Activated CD8-positive, alpha-beta memory T cell treated with anti-CD3 and anti-CD28 coated beads, Interleukin-2, amount 50 U/mL, for 4 hours (primary cell): ENCODE measurements at regions not wholly inside any gene's neighbourhood (a gene's known extent, or its start where the extent isn't known, plus 50 kb on each side); places are given as distances from the start of the nearest gene placed in this dataset.

ENCODE experiments used
- DNase-seq: peaks from one replicate; pipeline ENCODE4 v3.0.0-alpha.2; 2020

DNA sequence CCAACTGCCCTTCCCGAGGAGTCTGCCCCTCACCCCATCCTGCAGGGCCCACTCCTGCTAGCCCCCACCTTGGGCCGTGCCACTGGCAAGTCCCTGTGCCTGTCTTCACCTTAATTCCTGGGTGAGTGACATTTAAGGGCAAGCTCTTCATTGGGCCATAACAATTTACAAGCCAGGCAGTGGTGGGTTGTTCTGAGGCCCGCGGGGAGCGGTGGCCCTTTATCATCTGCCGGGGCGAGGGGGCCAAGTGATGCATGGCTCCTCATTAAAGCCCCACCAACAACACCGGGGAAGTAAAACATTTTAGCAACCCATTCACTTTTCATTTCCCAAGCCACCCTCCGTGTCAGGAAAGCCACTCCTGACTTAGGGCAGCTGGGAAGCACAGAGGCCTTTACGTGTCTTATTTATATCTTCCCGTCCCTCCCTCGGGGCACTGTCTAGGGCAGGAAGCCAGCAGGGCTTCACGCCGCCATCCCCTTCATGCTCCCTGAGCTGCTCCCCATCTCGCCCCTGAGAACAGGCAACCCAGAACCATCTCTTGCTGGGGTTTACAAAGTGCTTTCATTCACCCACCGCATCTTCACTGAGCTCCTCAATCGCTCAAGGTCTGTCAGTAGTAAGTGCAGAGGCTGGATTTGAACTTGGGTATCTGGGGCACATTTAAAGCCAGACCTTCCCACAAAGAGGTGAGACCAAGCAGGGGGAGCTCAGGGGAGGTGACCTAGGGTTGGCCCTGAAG lies 55.5 kb upstream of the CCDC167 start:
- no peak for DNase-seq

DNA sequence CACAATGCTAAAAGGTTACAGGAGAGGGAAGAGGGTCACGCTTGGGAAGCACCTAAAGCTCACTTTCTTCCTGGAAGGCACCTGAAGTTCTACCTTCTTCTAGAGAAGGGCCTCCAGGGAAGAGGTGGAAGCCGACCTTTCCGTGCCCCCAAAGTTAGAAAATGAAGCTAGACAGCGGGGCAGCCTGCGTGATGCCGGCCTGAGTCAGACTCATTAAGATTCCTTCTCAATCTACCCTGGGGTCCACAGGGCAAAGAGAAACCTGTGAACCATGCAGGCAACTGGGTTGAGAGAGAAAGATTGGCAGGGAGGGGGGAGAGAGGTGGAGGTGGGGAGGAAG lies 54.8 kb upstream of the CCDC167 start:
- DNase-seq = no peak

DNA sequence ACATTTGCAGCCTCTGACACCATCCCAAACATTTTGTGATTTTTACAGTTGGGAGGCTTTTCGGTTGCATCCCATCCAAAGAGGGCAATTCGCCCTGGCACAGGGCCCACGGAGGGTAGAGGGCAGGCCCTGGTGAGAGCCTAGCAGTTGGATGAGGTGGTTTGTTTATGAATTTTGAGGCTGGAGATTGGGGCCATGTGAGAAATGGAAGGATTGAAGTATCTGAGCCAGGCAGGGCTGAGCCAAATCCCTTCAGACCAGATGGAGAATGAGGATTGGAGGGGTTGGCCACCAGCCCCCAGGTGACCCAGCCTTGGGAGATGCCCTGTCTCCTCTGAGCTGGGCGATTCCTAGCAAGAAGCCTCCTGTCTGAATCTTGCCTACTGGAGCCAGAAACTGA lies 52.6 kb upstream of the CCDC167 start:
- no peak for DNase-seq

GRCh38 chr6:37551867-37552266 lies 52.2 kb upstream of the CCDC167 start:
- DNase-seq = no peak

GRCh38 chr6:37551446-37551845 lies 51.8 kb upstream of the CCDC167 start:
- DNase-seq = no peak

DNA sequence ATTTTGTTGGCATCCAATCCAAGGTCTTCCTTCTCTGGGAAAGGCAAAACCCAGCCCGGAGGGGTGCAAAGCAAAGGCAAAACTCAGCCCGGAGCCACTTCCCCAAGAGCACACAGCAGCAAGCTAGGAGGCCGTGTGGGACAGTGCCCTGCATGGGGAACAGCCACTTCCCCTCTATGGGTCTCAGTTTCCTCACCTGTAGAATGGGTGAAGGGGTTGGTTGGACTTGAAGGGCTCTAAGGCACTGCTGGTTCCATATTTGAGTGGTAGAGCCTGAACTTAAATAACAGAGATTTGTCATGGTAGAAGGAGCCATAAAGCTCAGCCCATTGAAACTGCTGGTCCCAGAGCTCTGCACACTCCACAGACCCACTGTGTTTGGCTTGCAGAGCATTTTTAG lies 51.3 kb upstream of the CCDC167 start:
- DNase-seq = no peak

GRCh38 chr6:37550191-37550831 lies 50.6 kb upstream of the CCDC167 start:
- no peak for DNase-seq

DNA sequence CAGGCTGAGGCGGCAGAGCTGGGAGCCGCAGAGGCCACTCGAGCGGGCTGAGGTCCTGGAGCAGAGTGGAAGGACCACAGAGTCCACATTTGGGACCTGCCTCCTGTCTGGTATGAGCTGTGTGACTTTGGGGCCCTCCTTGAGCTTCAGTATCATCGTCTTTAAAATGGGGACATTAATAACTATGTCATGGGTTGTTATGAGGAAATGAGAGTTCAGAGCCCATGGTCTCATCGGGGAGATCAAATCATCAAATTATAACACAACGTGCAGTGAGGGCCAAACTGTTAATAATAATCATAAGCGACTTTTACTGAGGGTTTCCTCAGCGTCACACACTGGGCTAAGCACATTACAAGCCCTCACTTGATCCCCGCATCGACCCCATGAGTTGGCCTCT lies 49.9 kb upstream of the CCDC167 start:
- no peak for DNase-seq
